ENCODE measurements at regions not wholly inside any gene's neighbourhood (a gene's known extent, or its start where the extent isn't known, plus 50 kb on each side); places are given as distances from the start of the nearest gene placed in this dataset.

DNA sequence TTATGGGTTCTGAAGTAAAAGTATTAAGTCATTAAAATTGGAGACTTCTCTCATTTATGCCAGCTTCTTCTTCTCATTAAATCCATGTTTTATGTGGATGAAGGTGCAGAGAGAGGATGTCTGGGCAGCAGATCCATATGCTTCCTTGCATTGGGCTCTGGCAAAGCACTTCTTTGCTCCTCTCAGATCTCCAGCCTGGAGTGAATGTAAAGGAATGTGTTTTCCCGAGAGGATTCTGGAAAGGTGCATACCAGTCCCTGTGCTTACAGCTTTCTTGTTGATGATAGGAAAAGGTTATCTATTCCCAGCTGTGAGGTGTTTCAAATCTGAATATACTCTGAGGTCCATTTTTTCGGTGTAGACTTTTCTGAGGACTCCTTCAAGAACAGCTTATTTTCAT, 79.9 kb upstream of the PEX5L start:
- Histone ChIP-seq H3K9ac (no peak overlapping the region), H3K9me2 (no peaks in the 10 kb centered on the region), H2AFZ (ENCODE audit: low read depth) (no peak overlapping the region), H3K4me1 (ENCODE audit: control insufficient read depth in 1 of 2, insufficient read depth in 2 of 2, low read depth in 1 of 2, low read length in 1 of 2) (peaks cover 0 to 2% of the 10 kb centered on the region in 2 experiments; a peak in 2 of 4 replicates), H3K27me3 (ENCODE audit: insufficient read depth) (no peaks in the 10 kb centered on the region), H3K79me2 (ENCODE audit: insufficient read depth) (no peaks in the 10 kb centered on the region), H3K4me2 (no peak overlapping the region), H3K36me3 (replicated peaks in 1 of 2; ENCODE audit: control insufficient read depth in 1 of 2, insufficient read depth in 2 of 2, low read length in 1 of 2) (no peaks in the 10 kb centered on the region), H3K27ac (ENCODE audit: low read depth in 2 of 2, low read length in 1 of 2) (no peak overlapping the region), H3K9me3 (no peaks in the 10 kb centered on the region), H4K20me1 (ENCODE audit: insufficient read depth) (no peaks in the 10 kb centered on the region), H3K4me3 (ENCODE audit: low read depth in 2 of 2, low read length in 1 of 2) (no peak overlapping the region), H3F3A (replicated peaks; ENCODE audit: insufficient read depth) (no peaks in the 10 kb centered on the region)
- no peak for DNase-seq
- WGBS (ENCODE audit: low lambda C conversion rate) = 42% methylated on average over 2 of the region's 2 CpGs
- CTCF ChIA-PET = no interaction called here
- POLR2A ChIA-PET = no interaction called here
- TF ChIP-seq FOSL2 (IDR thresholded peaks at IDR 0.05; ENCODE audit: borderline replicate concordance, low read depth) = no peak
- TF ChIP-seq TAF1 (IDR thresholded peaks at IDR 0.05; ENCODE audit: borderline replicate concordance, low read depth, low read length) = no peak
- no peak for TF ChIP-seq GATA2 (CRISPR knock-in tag; IDR thresholded peaks at IDR 0.05)
- no peak for TF ChIP-seq RCOR1 (IDR thresholded peaks at IDR 0.05; ENCODE audit: low read length)
- TF ChIP-seq, protein P1, sequence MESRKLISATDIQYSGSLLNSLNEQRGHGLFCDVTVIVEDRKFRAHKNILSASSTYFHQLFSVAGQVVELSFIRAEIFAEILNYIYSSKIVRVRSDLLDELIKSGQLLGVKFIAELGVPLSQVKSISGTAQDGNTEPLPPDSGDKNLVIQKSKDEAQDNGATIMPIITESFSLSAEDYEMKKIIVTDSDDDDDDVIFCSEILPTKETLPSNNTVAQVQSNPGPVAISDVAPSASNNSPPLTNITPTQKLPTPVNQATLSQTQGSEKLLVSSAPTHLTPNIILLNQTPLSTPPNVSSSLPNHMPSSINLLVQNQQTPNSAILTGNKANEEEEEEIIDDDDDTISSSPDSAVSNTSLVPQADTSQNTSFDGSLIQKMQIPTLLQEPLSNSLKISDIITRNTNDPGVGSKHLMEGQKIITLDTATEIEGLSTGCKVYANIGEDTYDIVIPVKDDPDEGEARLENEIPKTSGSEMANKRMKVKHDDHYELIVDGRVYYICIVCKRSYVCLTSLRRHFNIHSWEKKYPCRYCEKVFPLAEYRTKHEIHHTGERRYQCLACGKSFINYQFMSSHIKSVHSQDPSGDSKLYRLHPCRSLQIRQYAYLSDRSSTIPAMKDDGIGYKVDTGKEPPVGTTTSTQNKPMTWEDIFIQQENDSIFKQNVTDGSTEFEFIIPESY (IDR thresholded peaks at IDR 0.05; ENCODE audit: borderline replicate concordance, low read depth) = no peak
- TF ChIP-seq, protein P2, sequence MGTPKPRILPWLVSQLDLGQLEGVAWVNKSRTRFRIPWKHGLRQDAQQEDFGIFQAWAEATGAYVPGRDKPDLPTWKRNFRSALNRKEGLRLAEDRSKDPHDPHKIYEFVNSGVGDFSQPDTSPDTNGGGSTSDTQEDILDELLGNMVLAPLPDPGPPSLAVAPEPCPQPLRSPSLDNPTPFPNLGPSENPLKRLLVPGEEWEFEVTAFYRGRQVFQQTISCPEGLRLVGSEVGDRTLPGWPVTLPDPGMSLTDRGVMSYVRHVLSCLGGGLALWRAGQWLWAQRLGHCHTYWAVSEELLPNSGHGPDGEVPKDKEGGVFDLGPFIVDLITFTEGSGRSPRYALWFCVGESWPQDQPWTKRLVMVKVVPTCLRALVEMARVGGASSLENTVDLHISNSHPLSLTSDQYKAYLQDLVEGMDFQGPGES (IDR thresholded peaks at IDR 0.05; ENCODE audit: low read depth, low read length) = no peak
- no peak for TF ChIP-seq POLR2AphosphoS5 (IDR thresholded peaks at IDR 0.05; ENCODE audit: low read depth, low read length)
- TF ChIP-seq SMC3 (IDR thresholded peaks at IDR 0.05; ENCODE audit: low read depth, low read length) = no peak
- TF ChIP-seq RXRA (IDR thresholded peaks at IDR 0.05; ENCODE audit: borderline replicate concordance, low read depth) = no peak
- TF ChIP-seq YY1 (IDR thresholded peaks at IDR 0.05; ENCODE audit: low read depth) = no peak
- TF ChIP-seq, protein P3, sequence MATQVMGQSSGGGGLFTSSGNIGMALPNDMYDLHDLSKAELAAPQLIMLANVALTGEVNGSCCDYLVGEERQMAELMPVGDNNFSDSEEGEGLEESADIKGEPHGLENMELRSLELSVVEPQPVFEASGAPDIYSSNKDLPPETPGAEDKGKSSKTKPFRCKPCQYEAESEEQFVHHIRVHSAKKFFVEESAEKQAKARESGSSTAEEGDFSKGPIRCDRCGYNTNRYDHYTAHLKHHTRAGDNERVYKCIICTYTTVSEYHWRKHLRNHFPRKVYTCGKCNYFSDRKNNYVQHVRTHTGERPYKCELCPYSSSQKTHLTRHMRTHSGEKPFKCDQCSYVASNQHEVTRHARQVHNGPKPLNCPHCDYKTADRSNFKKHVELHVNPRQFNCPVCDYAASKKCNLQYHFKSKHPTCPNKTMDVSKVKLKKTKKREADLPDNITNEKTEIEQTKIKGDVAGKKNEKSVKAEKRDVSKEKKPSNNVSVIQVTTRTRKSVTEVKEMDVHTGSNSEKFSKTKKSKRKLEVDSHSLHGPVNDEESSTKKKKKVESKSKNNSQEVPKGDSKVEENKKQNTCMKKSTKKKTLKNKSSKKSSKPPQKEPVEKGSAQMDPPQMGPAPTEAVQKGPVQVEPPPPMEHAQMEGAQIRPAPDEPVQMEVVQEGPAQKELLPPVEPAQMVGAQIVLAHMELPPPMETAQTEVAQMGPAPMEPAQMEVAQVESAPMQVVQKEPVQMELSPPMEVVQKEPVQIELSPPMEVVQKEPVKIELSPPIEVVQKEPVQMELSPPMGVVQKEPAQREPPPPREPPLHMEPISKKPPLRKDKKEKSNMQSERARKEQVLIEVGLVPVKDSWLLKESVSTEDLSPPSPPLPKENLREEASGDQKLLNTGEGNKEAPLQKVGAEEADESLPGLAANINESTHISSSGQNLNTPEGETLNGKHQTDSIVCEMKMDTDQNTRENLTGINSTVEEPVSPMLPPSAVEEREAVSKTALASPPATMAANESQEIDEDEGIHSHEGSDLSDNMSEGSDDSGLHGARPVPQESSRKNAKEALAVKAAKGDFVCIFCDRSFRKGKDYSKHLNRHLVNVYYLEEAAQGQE (IDR thresholded peaks at IDR 0.05; ENCODE audit: low read depth, low read length) = no peak
- TF ChIP-seq, protein P4, sequence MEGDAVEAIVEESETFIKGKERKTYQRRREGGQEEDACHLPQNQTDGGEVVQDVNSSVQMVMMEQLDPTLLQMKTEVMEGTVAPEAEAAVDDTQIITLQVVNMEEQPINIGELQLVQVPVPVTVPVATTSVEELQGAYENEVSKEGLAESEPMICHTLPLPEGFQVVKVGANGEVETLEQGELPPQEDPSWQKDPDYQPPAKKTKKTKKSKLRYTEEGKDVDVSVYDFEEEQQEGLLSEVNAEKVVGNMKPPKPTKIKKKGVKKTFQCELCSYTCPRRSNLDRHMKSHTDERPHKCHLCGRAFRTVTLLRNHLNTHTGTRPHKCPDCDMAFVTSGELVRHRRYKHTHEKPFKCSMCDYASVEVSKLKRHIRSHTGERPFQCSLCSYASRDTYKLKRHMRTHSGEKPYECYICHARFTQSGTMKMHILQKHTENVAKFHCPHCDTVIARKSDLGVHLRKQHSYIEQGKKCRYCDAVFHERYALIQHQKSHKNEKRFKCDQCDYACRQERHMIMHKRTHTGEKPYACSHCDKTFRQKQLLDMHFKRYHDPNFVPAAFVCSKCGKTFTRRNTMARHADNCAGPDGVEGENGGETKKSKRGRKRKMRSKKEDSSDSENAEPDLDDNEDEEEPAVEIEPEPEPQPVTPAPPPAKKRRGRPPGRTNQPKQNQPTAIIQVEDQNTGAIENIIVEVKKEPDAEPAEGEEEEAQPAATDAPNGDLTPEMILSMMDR (IDR thresholded peaks at IDR 0.05) = no peak
- TF ChIP-seq JUND (IDR thresholded peaks at IDR 0.05) = no peak
- TF ChIP-seq TCF12 (IDR thresholded peaks at IDR 0.05) = no peak
- no peak for TF ChIP-seq FOXJ3 (CRISPR knock-in tag; IDR thresholded peaks at IDR 0.05)
- no peak for TF ChIP-seq NFIC (IDR thresholded peaks at IDR 0.05; ENCODE audit: borderline replicate concordance)
- no peak for TF ChIP-seq ELF1 (IDR thresholded peaks at IDR 0.05)
- no peak for TF ChIP-seq FOXM1 (IDR thresholded peaks at IDR 0.05; ENCODE audit: low read depth)

Measured in SK-N-SH (cell line).